ENCODE measurements at regions not wholly inside any gene's neighbourhood (a gene's known extent, or its start where the extent isn't known, plus 50 kb on each side); places are given as distances from the start of the nearest gene placed in this dataset.

GRCh38 chr11:19355601-19356000 is 114.9 kb upstream of the E2F8 start:
- TF ChIP-seq CTCF (IDR thresholded peaks at IDR 0.05) = no peak
- TF ChIP-seq POLR2A (IDR thresholded peaks at IDR 0.05) = no peak
